H9 (cell line): ENCODE measurements at regions not wholly inside any gene's neighbourhood (a gene's known extent, or its start where the extent isn't known, plus 50 kb on each side); places are given as distances from the start of the nearest gene placed in this dataset.

ENCODE experiments used
- DNase-seq: peaks from one replicate; pipeline ENCODE4 v3.0.0-alpha.2; 2017
- H2AFZ ChIP-seq: one replicate; pipeline ENCODE4 v1.6.1; 2013; ENCODE audit warnings: mild to moderate bottlenecking, low read length, control low read depth, moderate library complexity
- H2AK5ac ChIP-seq: 2 replicates; pipeline ENCODE4 v1.6.1; 2013; ENCODE audit warnings: low read length, control low read depth, mixed read lengths; ENCODE audit not compliant: insufficient read length
- H2BK120ac ChIP-seq: one replicate; pipeline ENCODE4 v1.6.1; 2013; ENCODE audit warnings: low read depth, mild to moderate bottlenecking, low read length, control low read depth, inconsistent platforms; ENCODE audit not compliant: poor library complexity, severe bottlenecking
- H2BK12ac ChIP-seq: 2 replicates; pipeline ENCODE4 v1.6.1; 2013; ENCODE audit warnings: low read length, control low read depth, mixed read lengths, low read depth; ENCODE audit not compliant: insufficient read length
- H2BK15ac ChIP-seq: 2 replicates; pipeline ENCODE4 v1.6.1; 2013; ENCODE audit warnings: low read depth, low read length, control low read depth
- H2BK20ac ChIP-seq: one replicate; pipeline ENCODE4 v1.6.1; 2013; ENCODE audit warnings: low read depth, mild to moderate bottlenecking, low read length, control low read depth, inconsistent platforms; ENCODE audit not compliant: poor library complexity, severe bottlenecking
- H2BK5ac ChIP-seq: 2 replicates; pipeline ENCODE4 v1.6.1; 2013; ENCODE audit warnings: low read length, control low read depth, mixed read lengths; ENCODE audit not compliant: insufficient read length
- H3K14ac ChIP-seq: 2 replicates; pipeline ENCODE4 v1.6.1; 2013; ENCODE audit warnings: low read length, control low read depth; ENCODE audit not compliant: insufficient read depth
- H3K18ac ChIP-seq: 2 replicates; pipeline ENCODE4 v1.6.1; 2013; ENCODE audit warnings: low read depth, mild to moderate bottlenecking, mixed read lengths, low read length, control low read depth; ENCODE audit not compliant: insufficient read length
- H3K23ac ChIP-seq: 2 replicates; pipeline ENCODE4 v1.6.1; 2013; ENCODE audit warnings: low read length, control low read depth, mixed read lengths, low read depth; ENCODE audit not compliant: insufficient read length
- H3K23me2 ChIP-seq: 2 replicates; pipeline ENCODE4 v1.6.1; 2013; ENCODE audit warnings: low read depth, mild to moderate bottlenecking, mixed read lengths, low read length, control low read depth; ENCODE audit not compliant: insufficient read length, poor library complexity, severe bottlenecking
- H3K27ac ChIP-seq: 2 replicates; pipeline ENCODE4 v1.5.1; 2013; ENCODE audit warnings: low read length, control low read depth, mixed read lengths, low read depth; ENCODE audit not compliant: insufficient read length
- H3K27me3 ChIP-seq: 2 replicates; pipeline ENCODE4 v1.6.1; 2013; ENCODE audit warnings: low read length, control low read depth, inconsistent platforms; ENCODE audit not compliant: insufficient read depth
- H3K4ac ChIP-seq: 2 replicates; pipeline ENCODE4 v1.6.1; 2013; ENCODE audit warnings: low read depth, mild to moderate bottlenecking, control low read depth, inconsistent platforms, low read length, moderate library complexity
- H3K4me1 ChIP-seq: 2 replicates; pipeline ENCODE4 v1.6.1; 2013; ENCODE audit warnings: low read length, control low read depth, inconsistent platforms; ENCODE audit not compliant: insufficient read depth
- H3K4me2 ChIP-seq: 2 replicates; pipeline ENCODE4 v1.6.1; 2013; ENCODE audit warnings: low read length, control low read depth, mixed read lengths; ENCODE audit not compliant: insufficient read length, insufficient read depth
- H3K56ac ChIP-seq: 2 replicates; pipeline ENCODE4 v1.6.1; 2013; ENCODE audit warnings: low read depth, mild to moderate bottlenecking, mixed read lengths, low read length, control low read depth; ENCODE audit not compliant: insufficient read length
- H3K79me1 ChIP-seq: 2 replicates; pipeline ENCODE4 v1.6.1; 2013; ENCODE audit warnings: low read depth, mild to moderate bottlenecking, moderate library complexity, low read length, control low read depth, inconsistent platforms; ENCODE audit not compliant: insufficient read depth, poor library complexity, severe bottlenecking
- H3K79me2 ChIP-seq: 2 replicates; pipeline ENCODE4 v1.6.1; 2013; ENCODE audit warnings: low read length, control low read depth, inconsistent platforms; ENCODE audit not compliant: insufficient read depth
- H3K9ac ChIP-seq: 2 replicates; pipeline ENCODE4 v1.6.1; 2013; ENCODE audit warnings: low read length, control low read depth, mixed read lengths; ENCODE audit not compliant: insufficient read length; ENCODE audit errors: extremely low read depth
- H3K9me3 ChIP-seq: one replicate; pipeline ENCODE4 v1.6.1; 2013; ENCODE audit warnings: low read depth, low read length, inconsistent platforms; ENCODE audit not compliant: control insufficient read depth
- H3T11ph ChIP-seq: one replicate; pipeline ENCODE4 v1.6.1; 2013; ENCODE audit warnings: mild to moderate bottlenecking, low read length, control low read depth, inconsistent platforms
- H4K20me1 ChIP-seq: one replicate; pipeline ENCODE4 v1.6.1; 2013; ENCODE audit not compliant: control insufficient read depth, insufficient read length, insufficient read depth
- H4K5ac ChIP-seq: 2 replicates; pipeline ENCODE4 v1.6.1; 2013; ENCODE audit warnings: low read depth, mild to moderate bottlenecking, mixed read lengths, low read length, control low read depth; ENCODE audit not compliant: insufficient read length
- H4K8ac ChIP-seq: replicated peaks from 2 replicates; pipeline ENCODE4 v1.6.1; 2013; ENCODE audit warnings: low read length, control low read depth, mixed read lengths, low read depth; ENCODE audit not compliant: insufficient read length
- H4K91ac ChIP-seq: 2 replicates; pipeline ENCODE4 v1.6.1; 2013; ENCODE audit warnings: low read depth, mild to moderate bottlenecking, moderate library complexity, mixed read lengths, low read length, control low read depth; ENCODE audit not compliant: insufficient read length
- H3K27ac Mint-ChIP-seq, 3 experiments: 2 replicates in 2 of 3; 3 replicates in 1 of 3; pipeline ENCODE4 v1.8.0; 2020 to 2021; ENCODE audit warnings: mixed read lengths in 3 of 3, mild to moderate bottlenecking in 1 of 3, moderate library complexity in 1 of 3
- H3K27me3 Mint-ChIP-seq: 2 replicates; pipeline ENCODE4 v1.8.0; 2021; ENCODE audit warnings: low read depth, mild to moderate bottlenecking, moderate library complexity, mixed read lengths
- H3K36me3 Mint-ChIP-seq, 3 experiments: 2 replicates in 2 of 3; 3 replicates in 1 of 3; pipeline ENCODE4 v1.8.0; 2020 to 2021; ENCODE audit warnings: low read depth in 3 of 3, mixed read lengths in 3 of 3; ENCODE audit not compliant: insufficient read depth in 1 of 3
- H3K4me1 Mint-ChIP-seq, 2 experiments: 2 replicates each; pipeline ENCODE4 v1.8.0; 2020; ENCODE audit warnings: mixed read lengths in 2 of 2
- H3K4me3 Mint-ChIP-seq, 2 experiments: 2 replicates in 1 of 2; 3 replicates in 1 of 2; pipeline ENCODE4 v1.8.0; 2020 to 2021; ENCODE audit warnings: mild to moderate bottlenecking in 2 of 2, mixed read lengths in 2 of 2, moderate library complexity in 1 of 2
- H3K9me3 Mint-ChIP-seq, 2 experiments: 2 replicates in 1 of 2; 3 replicates in 1 of 2; pipeline ENCODE4 v1.8.0; 2020; ENCODE audit warnings: mild to moderate bottlenecking in 2 of 2, mixed read lengths in 2 of 2, moderate library complexity in 1 of 2
- CTCF ChIP-seq: fragments of 200-600 bp; sonication (generic); conservative IDR thresholded peaks from 3 replicates; pipeline ENCODE4 v1.8.0; 2021; ENCODE audit warnings: antibody characterized with exemption, mild to moderate bottlenecking
- WGBS: extraction: QIAGEN DNeasy Blood & Tissue Kit; methylation state at CpG from one replicate; pipeline ENCODE4 v1.1.7; 2013; ENCODE audit warnings: missing lambda C conversion rate, low lambda C conversion rate, mixed read lengths; ENCODE audit not compliant: insufficient read length; ENCODE audit errors: extremely low coverage; 5-methylcytosine and 5-hydroxymethylcytosine counted together

GRCh38 chr13:39876258-39876657, 220.8 kb downstream of the COG6 start:
- H3K18ac ChIP-seq = no peak overlapping the region
- no peaks in the 10 kb centered on the region for H3K27me3 ChIP-seq
- no peak overlapping the region for H3K27ac ChIP-seq
- no peak overlapping the region for H2AK5ac ChIP-seq
- H4K8ac ChIP-seq = no peak overlapping the region
- H3K4me1 Mint-ChIP-seq = peaks cover 5 to 6% of the 10 kb centered on the region in 2 experiments; a peak in 3 of 4 replicates
- H4K5ac ChIP-seq = no peak overlapping the region
- H3K4me1 ChIP-seq = no peaks in the 10 kb centered on the region
- no peak overlapping the region for H3K4me3 Mint-ChIP-seq
- no peaks in the 10 kb centered on the region; the same call in 1 of the 2 replicates for H3K27me3 Mint-ChIP-seq
- no peak overlapping the region for H3K9ac ChIP-seq
- no peak overlapping the region for H3K27ac Mint-ChIP-seq
- H3K79me1 ChIP-seq = no peaks in the 10 kb centered on the region
- H3K14ac ChIP-seq = no peak overlapping the region
- WGBS = no CpG with 5 or more reads among the region's 3 CpGs
- no peak overlapping the region for H2BK12ac ChIP-seq
- no peak overlapping the region for H2BK20ac ChIP-seq
- no peaks in the 10 kb centered on the region for H3K23me2 ChIP-seq
- H2BK5ac ChIP-seq = no peak overlapping the region
- H3K23ac ChIP-seq = no peak overlapping the region
- H3K4ac ChIP-seq = no peak overlapping the region
- no peak overlapping the region for H4K91ac ChIP-seq
- no peaks in the 10 kb centered on the region for H3K9me3 ChIP-seq
- no peaks in the 10 kb centered on the region for H3K36me3 Mint-ChIP-seq
- no peak overlapping the region for H3K56ac ChIP-seq
- no peak overlapping the region for H3T11ph ChIP-seq
- no peak for DNase-seq
- H2BK15ac ChIP-seq = no peak overlapping the region
- H3K9me3 Mint-ChIP-seq = no peaks in the 10 kb centered on the region
- H3K4me2 ChIP-seq = no peak overlapping the region
- H2BK120ac ChIP-seq = no peak overlapping the region
- H2AFZ ChIP-seq = no peak overlapping the region
- H3K79me2 ChIP-seq = no peaks in the 10 kb centered on the region
- H4K20me1 ChIP-seq = no peaks in the 10 kb centered on the region
- TF ChIP-seq CTCF = no peak
